ES-I3 (cell line): ENCODE measurements at regions not wholly inside any gene's neighbourhood (a gene's known extent, or its start where the extent isn't known, plus 50 kb on each side); places are given as distances from the start of the nearest gene placed in this dataset.
"Not testable (repeated sequence)": the region's sequence is repeated elsewhere in the genome, so short reads cannot be mapped to it uniquely, and the experiment has no call there.

ENCODE experiments used
- H3K36me3 ChIP-seq: 2 replicates; pipeline ENCODE4 v1.6.1; 2013; ENCODE audit warnings: mild to moderate bottlenecking, low read length, control low read depth, moderate library complexity; ENCODE audit not compliant: insufficient read depth
- H3K4me1 ChIP-seq: 2 replicates; pipeline ENCODE4 v1.6.1; 2013; ENCODE audit warnings: mild to moderate bottlenecking, control low read depth, low read length; ENCODE audit not compliant: insufficient read depth
- H3K9ac ChIP-seq: 2 replicates; pipeline ENCODE4 v1.6.1; 2013; ENCODE audit warnings: low read depth, mild to moderate bottlenecking, low read length, moderate library complexity
- H3K9me3 ChIP-seq: 2 replicates; pipeline ENCODE4 v1.6.1; 2013; ENCODE audit warnings: mild to moderate bottlenecking, low read length, moderate library complexity; ENCODE audit not compliant: control insufficient read depth, insufficient read depth

DNA sequence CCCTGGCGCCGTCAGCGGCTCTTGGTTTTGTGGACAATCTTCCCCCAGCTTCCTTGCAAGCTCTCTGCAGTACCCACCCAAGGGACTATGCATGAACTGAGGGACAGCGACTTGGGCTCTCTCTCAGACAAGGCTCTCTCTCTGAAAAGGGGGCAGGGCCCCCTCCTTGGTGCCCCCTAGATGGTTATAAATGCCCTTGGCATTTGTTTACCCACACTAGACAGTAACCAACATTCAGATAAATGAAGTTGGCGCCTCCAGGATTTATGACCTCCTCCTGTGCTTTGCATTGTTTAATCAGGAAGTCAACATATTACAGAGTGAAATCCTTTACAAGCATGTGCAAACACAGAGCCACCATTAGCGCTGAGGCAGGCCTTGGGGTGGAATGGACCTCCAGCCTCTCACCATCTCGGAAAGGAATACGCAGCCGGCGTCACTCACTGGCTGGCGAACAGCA lies 547.4 kb upstream of the ID2 start:
- Histone ChIP-seq H3K4me1 (no peaks in the 10 kb centered on the region), H3K9me3 (no peaks in the 10 kb centered on the region), H3K36me3 (no peaks in the 10 kb centered on the region), H3K9ac (no peak overlapping the region)

DNA sequence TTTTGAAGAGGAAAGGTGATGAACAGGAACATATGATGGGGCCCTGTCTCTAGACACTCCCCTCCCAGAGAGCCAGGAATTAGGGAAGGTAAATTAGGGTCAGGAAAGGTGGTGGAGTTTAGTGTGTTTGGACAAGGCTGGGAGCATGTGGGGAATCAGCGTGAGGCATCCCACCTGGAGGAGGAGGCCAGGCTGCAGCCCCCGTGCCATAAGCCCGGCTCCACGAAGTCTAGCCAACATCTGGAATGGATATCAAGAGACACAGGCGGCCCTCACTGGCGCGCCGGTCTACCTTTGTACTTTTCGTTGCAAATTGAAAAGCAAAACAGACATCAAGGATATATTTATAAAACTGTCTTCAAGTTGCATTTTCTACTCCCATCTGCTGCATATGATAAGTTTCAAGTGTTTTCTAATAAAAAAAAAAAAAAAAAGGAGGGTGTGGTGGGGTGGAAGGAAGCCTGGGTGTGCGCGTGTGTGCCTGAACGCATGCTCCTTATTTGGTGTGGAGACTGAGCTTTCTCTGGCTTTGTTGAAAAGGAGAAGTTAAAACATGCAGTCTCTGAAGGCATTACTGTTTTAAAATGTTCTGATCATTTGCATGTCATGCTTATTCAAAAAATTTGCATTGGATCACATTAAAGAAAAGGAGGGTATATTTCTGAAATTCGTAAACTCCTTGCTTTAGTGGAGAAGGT lies 546.7 kb upstream of the ID2 start:
- Histone ChIP-seq H3K9me3 (no peaks in the 10 kb centered on the region), H3K9ac (no peak overlapping the region), H3K4me1 (no peaks in the 10 kb centered on the region), H3K36me3 (no peaks in the 10 kb centered on the region)

DNA sequence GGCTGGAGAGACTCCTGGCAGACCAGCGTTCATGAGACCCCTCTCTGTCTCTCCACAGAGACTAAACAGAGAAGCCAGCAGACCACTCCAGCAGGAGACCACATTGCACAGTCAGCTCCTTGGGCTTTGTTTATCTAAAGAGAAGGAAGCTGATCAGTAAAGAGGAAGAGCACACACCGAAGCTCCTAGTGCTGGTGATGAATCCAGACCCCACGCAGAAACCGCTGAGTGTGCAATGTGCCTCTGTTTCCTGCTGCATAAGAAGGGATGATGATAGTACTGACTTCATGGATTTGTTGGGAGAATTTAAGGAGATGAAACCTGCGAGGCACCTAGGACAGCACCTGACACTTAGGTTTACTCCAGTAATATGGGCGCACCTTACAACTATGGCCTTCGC lies 544.1 kb upstream of the ID2 start:
- no peak overlapping the region for H3K9ac ChIP-seq
- no peaks in the 10 kb centered on the region for H3K4me1 ChIP-seq
- H3K9me3 ChIP-seq = no peaks in the 10 kb centered on the region
- H3K36me3 ChIP-seq = no peaks in the 10 kb centered on the region

DNA sequence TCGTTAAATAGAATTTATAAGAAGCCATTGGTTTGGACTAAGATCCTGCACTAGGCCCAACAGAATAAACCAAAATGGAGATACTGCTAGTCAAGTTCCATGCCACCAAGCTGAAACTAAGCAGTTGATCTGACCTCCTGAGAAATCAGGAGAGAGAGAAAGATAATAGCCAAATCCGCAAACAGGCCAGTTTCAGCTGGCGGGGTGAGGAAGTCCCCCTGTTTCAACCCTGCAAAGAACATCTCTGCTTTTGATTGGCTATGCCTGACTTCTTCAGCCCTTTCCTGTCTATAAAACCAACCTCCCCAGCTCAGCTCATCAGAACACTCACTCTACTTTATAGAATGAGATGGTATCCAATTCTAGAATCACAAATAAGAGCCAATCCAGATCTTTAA lies 543.3 kb upstream of the ID2 start:
- Histone ChIP-seq H3K9me3 (no peaks in the 10 kb centered on the region), H3K4me1 (no peaks in the 10 kb centered on the region), H3K36me3 (no peaks in the 10 kb centered on the region), H3K9ac (no peak overlapping the region)

DNA sequence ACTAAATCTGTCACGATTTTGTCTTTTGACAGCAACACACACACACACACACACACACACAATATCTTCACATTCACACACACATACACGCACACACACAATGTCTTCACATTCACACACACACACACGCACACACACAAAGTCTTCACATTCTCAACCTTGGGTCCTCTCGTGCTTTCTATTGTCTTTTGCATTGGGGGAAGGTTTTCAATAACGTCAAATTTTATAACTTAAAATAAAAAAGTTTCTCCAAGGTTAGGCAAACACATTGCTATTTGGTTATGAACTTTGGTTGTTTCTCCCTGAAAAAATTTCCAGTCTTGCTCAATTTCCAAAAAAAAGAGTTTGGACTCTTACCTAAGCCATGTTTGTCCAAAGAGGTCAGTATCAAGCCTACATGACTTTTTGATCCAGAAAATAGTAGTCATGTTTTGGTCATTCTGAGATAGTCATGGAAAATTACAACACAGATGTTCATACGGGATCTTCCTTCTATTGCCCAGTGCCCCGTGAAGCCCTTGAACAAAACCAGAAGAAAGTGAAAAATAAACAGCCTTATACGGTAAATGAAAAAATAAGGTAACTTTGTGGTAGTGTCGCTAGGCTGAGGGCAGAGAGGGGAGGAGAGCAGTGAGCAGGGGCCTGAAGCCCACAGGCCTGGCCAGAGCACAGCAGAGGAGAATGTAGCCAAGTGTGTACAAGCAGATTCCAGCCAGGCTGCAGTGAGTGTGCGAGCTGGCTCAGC lies 542.8 kb upstream of the ID2 start:
- Histone ChIP-seq H3K9ac (no peak overlapping the region), H3K4me1 (no peaks in the 10 kb centered on the region), H3K9me3 (no peaks in the 10 kb centered on the region), H3K36me3 (no peaks in the 10 kb centered on the region)

DNA sequence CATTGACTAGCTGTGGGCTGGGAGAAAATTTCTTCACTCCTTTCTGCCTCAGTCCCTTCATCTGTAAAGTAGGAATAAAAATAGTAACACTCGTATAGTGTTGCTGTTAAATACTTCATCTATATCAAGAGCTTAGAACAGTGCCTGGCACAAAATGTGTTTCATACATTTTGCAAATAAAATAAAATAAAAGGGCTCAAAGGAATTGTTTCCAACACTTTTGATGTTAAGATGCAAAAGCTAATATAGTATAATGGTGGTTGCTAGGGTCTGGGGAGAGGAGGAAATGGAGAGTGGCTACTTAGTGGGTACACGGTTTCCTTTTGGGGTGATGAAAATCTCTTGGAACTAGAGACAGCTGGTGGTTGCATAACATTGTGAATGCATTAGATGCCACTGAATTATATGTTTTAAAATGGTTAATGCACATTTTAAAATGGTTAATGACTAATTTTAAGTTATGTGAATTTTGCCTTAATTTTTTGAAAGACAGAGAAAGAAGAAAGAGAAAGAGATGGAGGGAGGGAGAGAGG lies 542.1 kb upstream of the ID2 start:
- H3K9ac ChIP-seq = no peak overlapping the region
- no peaks in the 10 kb centered on the region for H3K4me1 ChIP-seq
- H3K9me3 ChIP-seq = no peaks in the 10 kb centered on the region
- H3K36me3 ChIP-seq = no peaks in the 10 kb centered on the region

DNA sequence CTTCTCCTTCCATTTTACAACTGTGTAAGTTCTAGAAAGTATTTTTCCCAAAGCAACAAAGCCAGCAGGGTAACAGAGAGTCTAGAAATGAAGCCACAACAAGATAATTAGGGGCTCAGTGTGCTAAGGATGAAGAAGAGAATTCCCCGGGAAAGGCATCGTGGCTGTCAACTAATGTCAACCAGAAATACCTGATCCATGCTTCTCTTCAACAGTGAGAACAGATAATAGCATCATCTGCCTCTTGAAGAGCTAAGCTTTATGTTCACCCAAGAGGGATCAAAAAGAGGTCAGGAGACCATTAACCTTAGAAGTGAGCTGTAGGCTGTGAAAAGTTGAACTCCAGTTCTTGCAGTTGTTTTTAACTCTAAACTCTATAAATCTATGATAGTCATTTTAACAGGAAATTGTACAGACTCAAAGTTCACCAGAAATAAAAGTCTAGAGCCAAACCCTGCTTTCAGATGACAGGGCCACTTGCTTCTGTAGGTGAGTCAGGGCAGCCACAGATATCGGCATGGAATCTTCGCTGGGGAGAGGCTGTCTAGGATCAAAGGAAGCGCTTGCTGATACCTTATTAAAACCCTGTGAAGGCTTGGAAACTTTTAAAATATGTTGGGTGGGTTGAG lies 540.7 kb upstream of the ID2 start:
- no peak overlapping the region for H3K9ac ChIP-seq
- H3K4me1 ChIP-seq = no peaks in the 10 kb centered on the region
- no peaks in the 10 kb centered on the region for H3K9me3 ChIP-seq
- no peaks in the 10 kb centered on the region for H3K36me3 ChIP-seq

DNA sequence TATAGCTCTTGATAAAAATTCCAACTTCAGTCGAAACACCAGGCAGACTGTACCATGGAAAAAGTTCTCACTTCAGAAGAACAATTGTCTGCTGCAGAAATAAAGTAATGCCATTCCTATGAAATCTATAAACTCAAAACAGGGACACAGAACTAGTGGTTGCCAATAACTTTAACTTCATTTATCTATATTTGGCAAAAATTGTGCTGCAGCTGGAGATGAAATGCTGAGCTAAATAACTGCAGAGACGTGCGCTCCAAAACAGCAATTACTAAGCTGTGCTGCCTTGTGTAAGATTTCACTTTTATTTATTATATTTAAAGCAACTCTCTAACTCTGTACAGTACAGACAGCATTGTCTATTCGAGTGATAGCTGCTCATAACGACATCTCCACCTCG lies 540.1 kb upstream of the ID2 start:
- Histone ChIP-seq H3K9ac (no peak overlapping the region), H3K9me3 (no peaks in the 10 kb centered on the region), H3K4me1 (no peaks in the 10 kb centered on the region), H3K36me3 (no peaks in the 10 kb centered on the region)

DNA sequence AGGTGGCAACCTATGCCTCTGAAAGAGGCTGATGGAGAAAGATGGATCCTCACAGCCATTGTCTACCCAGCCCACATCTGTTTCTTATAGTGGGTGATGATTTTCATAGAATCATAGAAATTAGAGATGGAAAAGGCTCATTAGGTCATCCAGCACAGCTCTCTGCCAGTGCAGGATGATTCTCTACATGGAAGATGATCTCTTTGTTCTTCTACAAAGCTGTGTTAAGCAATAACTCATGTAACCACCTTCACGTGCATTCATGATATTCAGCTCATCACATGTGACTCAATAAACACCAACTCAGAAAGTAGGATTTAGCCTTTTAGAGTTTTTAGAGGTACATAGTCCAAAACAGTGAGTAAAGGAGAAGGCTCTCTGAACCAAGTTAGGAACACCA lies 539.4 kb upstream of the ID2 start:
- H3K36me3 ChIP-seq = no peaks in the 10 kb centered on the region
- H3K4me1 ChIP-seq = no peaks in the 10 kb centered on the region
- H3K9ac ChIP-seq = no peak overlapping the region
- no peaks in the 10 kb centered on the region for H3K9me3 ChIP-seq

DNA sequence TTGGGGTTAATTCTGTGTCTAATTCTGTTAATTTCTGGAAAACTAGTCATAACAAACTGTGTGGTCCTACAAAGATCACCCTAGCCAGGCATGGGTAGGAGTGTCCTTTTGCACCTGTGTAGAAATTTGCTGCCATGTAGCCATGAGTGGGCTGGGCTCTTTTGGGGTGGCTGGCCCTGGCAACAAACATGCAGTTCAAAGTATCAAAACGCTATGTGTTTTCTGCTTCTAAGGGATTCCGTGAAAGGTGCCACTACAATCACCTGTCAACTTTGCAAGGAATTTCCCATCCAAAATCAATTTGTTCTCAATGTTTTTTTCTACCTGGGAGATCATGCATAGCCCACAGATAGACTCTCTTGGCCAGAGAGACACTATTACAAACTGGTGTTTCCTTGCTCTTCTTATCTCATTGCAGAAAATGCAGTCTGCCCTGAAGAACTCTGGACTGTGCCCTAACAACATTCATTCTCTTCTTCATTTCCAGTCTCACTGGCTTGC lies 537.7 kb upstream of the ID2 start:
- Histone ChIP-seq H3K36me3 (no peaks in the 10 kb centered on the region), H3K4me1 (no peaks in the 10 kb centered on the region), H3K9ac (no peak overlapping the region), H3K9me3 (no peaks in the 10 kb centered on the region)

DNA sequence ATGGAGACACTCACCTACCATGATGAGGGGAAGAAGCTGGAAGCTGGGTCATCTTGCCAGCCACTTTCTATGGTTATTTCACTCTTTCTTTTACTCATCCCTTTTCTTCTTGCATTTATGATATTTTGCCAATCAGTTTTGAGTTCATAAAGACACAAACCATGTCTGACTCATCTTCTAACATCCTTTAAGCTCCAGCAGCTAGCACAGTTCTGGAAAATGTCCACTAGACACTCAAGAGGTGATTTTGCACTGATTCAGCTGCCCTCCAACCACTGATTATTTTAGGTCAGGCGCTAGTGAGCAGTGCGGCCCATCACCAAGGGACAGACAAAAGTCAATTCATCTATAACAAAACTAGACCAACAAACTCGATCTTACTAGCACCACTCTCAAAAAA lies 537.1 kb upstream of the ID2 start:
- Histone ChIP-seq H3K9ac (no peak overlapping the region), H3K9me3 (no peaks in the 10 kb centered on the region), H3K4me1 (no peaks in the 10 kb centered on the region), H3K36me3 (no peaks in the 10 kb centered on the region)

DNA sequence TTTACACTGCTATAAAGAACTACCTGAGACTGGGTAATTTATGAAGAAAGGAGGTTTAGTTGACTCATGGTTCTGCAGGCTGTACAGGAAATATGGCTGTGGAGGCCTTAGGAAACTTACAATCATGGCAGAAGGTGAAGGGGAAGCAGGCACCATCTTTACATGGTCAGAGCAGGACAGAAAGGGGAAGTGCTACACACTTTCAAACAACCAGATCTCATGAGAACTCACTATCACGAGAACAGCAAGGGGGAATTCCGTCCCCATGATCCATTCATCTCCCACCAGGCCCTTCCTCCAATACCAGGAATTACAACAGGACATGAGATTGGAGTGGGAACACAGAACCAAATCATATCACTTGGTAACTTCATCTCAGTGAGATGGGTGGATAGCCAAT lies 536.5 kb upstream of the ID2 start:
- not testable (repeated sequence) for H3K36me3 ChIP-seq, H3K9ac ChIP-seq, H3K4me1 ChIP-seq, H3K9me3 ChIP-seq

DNA sequence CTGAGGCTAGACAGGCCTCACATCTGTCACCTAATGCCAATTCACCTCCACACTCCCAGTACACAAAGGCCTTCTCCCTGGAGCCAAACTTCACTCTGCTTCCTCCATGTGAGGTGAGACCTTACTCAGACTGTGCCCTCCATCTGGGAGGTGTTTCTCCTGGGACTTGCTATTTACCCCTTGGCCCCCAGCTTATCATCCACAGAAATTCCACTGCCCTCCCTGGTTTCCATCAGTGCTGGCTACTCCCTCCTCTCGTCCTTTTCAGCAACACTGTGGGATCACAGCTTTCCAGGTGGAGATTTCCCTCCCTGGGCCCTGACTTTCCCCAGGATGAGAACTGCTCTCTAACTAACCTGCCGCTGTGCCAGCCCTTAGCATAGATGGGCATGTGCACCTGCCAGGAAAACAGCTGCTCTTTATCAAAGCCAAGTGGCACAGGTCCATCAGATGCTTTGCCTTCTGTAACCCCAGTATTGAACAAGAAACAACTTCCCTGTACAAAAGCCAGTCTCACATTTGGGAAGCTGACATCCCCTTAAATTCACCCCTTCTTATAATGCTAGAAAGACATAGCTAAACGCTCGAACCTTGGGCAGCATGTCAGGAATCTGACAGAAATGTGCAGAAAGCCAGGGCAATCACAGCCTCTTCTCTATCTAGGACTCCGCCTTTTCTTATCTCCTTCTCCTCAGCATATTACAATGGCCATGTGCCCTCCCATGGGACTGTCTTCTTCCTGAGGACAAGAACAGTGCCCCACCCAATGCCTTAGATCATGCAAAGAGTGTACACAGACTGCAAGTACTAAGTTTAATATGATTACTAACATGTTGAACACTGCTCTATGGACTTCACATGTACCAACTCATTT lies 535.5 kb upstream of the ID2 start:
- no peaks in the 10 kb centered on the region for H3K36me3 ChIP-seq
- H3K9me3 ChIP-seq = no peaks in the 10 kb centered on the region
- H3K9ac ChIP-seq = no peak overlapping the region
- no peaks in the 10 kb centered on the region for H3K4me1 ChIP-seq
